ENCODE measurements at regions not wholly inside any gene's neighbourhood (a gene's known extent, or its start where the extent isn't known, plus 50 kb on each side); places are given as distances from the start of the nearest gene placed in this dataset.

- no peak for ATAC-seq
- Mint-ChIP-seq H3K27ac (no peak overlapping the region), H3K27me3 (peaks cover 0 to 13% (median 7%) of the 10 kb centered on the region in 5 donors), H3K4me1 (no peaks in the 10 kb centered on the region), H3K36me3 (no peaks in the 10 kb centered on the region), H3K4me3 (no peak overlapping the region), H3K9me3 (peaks cover 0 to 3% (median 0%) of the 10 kb centered on the region in 11 donors)
- CTCF ChIA-PET, result interaction anchor here (0.6 kb wide), 1 partner anchor 114 kb away, joined by 3 read pairs; no protein-coding TSS in a partner anchor
- no peaks in the 10 kb centered on the region for H3K9me3 ChIP-seq (ENCODE audit: control insufficient read depth in 2 of 3, low read length in 3 of 3)
- POLR2A ChIA-PET, result interaction anchor here (0.7 kb wide), 1 partner anchor 374 kb away, joined by 4 read pairs; no protein-coding TSS in a partner anchor
- no peak overlapping the region for H3K27ac ChIP-seq (ENCODE audit: low read depth, low read length)
- H3K4me1 ChIP-seq (ENCODE audit: control insufficient read depth in 2 of 2, insufficient read depth in 2 of 2, low read length in 2 of 2), result no peaks in the 10 kb centered on the region
- H3K36me3 ChIP-seq (ENCODE audit: control insufficient read depth in 2 of 3, insufficient read depth in 3 of 3, low read length in 3 of 3), result no peaks in the 10 kb centered on the region
- DNase-seq, result no peak
- intact Hi-C loops (cut with micrococcal nuclease), result no loop called here
- no peaks in the 10 kb centered on the region for H3K27me3 ChIP-seq (ENCODE audit: control insufficient read depth in 2 of 2, insufficient read depth in 2 of 2, low read length in 2 of 2)
- H3K4me3 ChIP-seq (ENCODE audit: low read length), result no peak overlapping the region
Measured at GRCh38 chr3:23068016-23068728, 135.0 kb upstream of the UBE2E2 start.

GRCh38 chr3:23071296-23071695 lies 131.8 kb upstream of the UBE2E2 start:
- H3K4me3 Mint-ChIP-seq, result no peak overlapping the region
- H3K9me3 ChIP-seq (ENCODE audit: control insufficient read depth in 2 of 3, low read length in 3 of 3), result no peaks in the 10 kb centered on the region
- peaks cover 0 to 1% (median 0%) of the 10 kb centered on the region in 11 donors for H3K9me3 Mint-ChIP-seq
- no peak for ATAC-seq
- no peak for DNase-seq
- H3K4me1 ChIP-seq (ENCODE audit: control insufficient read depth in 2 of 2, insufficient read depth in 2 of 2, low read length in 2 of 2), result no peaks in the 10 kb centered on the region
- peaks cover 0 to 9% (median 7%) of the 10 kb centered on the region in 5 donors for H3K27me3 Mint-ChIP-seq
- intact Hi-C loops (cut with micrococcal nuclease), result no loop called here
- H3K36me3 Mint-ChIP-seq, result no peaks in the 10 kb centered on the region
- POLR2A ChIA-PET, result no interaction called here
- CTCF ChIA-PET, result no interaction called here
- no peak overlapping the region for H3K27ac Mint-ChIP-seq
- H3K36me3 ChIP-seq (ENCODE audit: control insufficient read depth in 2 of 3, insufficient read depth in 3 of 3, low read length in 3 of 3), result no peaks in the 10 kb centered on the region
- no peak overlapping the region for H3K4me3 ChIP-seq (ENCODE audit: low read length)
- no peaks in the 10 kb centered on the region for H3K4me1 Mint-ChIP-seq
- no peaks in the 10 kb centered on the region for H3K27me3 ChIP-seq (ENCODE audit: control insufficient read depth in 2 of 2, insufficient read depth in 2 of 2, low read length in 2 of 2)
- H3K27ac ChIP-seq (ENCODE audit: low read depth, low read length), result no peak overlapping the region

- H3K27ac Mint-ChIP-seq, result no peak overlapping the region
- H3K27ac ChIP-seq (ENCODE audit: low read depth, low read length), result no peak overlapping the region
Measured at GRCh38 chr3:23071758-23072157, 131.4 kb upstream of the UBE2E2 start.

GRCh38 chr3:23072693-23073092 lies 130.4 kb upstream of the UBE2E2 start:
- no peaks in the 10 kb centered on the region for H3K36me3 ChIP-seq (ENCODE audit: control insufficient read depth in 2 of 3, insufficient read depth in 3 of 3, low read length in 3 of 3)
- POLR2A ChIA-PET, result no interaction called here
- no peak overlapping the region for H3K27ac ChIP-seq (ENCODE audit: low read depth, low read length)
- no peak for ATAC-seq
- no peaks in the 10 kb centered on the region for H3K9me3 ChIP-seq (ENCODE audit: control insufficient read depth in 2 of 3, low read length in 3 of 3)
- Mint-ChIP-seq H3K9me3 (peaks cover 0 to 2% (median 0%) of the 10 kb centered on the region in 11 donors), H3K4me1 (no peaks in the 10 kb centered on the region), H3K36me3 (no peaks in the 10 kb centered on the region), H3K27me3 (peaks cover 0 to 9% (median 7%) of the 10 kb centered on the region in 5 donors), H3K4me3 (no peak overlapping the region), H3K27ac (no peak overlapping the region)
- no peak for DNase-seq
- no peaks in the 10 kb centered on the region for H3K4me1 ChIP-seq (ENCODE audit: control insufficient read depth in 2 of 2, insufficient read depth in 2 of 2, low read length in 2 of 2)
- intact Hi-C loops (cut with micrococcal nuclease), result no loop called here
- no peaks in the 10 kb centered on the region for H3K27me3 ChIP-seq (ENCODE audit: control insufficient read depth in 2 of 2, insufficient read depth in 2 of 2, low read length in 2 of 2)
- CTCF ChIA-PET, result no interaction called here
- H3K4me3 ChIP-seq (ENCODE audit: low read length), result no peak overlapping the region

More at GRCh38 chr3:23071758-23072157, 131.4 kb upstream of the UBE2E2 start:
- no peaks in the 10 kb centered on the region for H3K27me3 ChIP-seq (ENCODE audit: control insufficient read depth in 2 of 2, insufficient read depth in 2 of 2, low read length in 2 of 2)
- H3K4me1 ChIP-seq (ENCODE audit: control insufficient read depth in 2 of 2, insufficient read depth in 2 of 2, low read length in 2 of 2), result no peaks in the 10 kb centered on the region
- DNase-seq (no peak), ATAC-seq (peak; percentile 88)
- CTCF ChIA-PET, result no interaction called here
- Mint-ChIP-seq H3K4me3 (no peak overlapping the region), H3K27me3 (peaks cover 0 to 9% (median 7%) of the 10 kb centered on the region in 5 donors), H3K36me3 (no peaks in the 10 kb centered on the region), H3K4me1 (no peaks in the 10 kb centered on the region), H3K9me3 (peaks cover 0 to 1% (median 0%) of the 10 kb centered on the region in 11 donors)
- POLR2A ChIA-PET, result no interaction called here
- intact Hi-C loops (cut with micrococcal nuclease), result no loop called here
- H3K36me3 ChIP-seq (ENCODE audit: control insufficient read depth in 2 of 3, insufficient read depth in 3 of 3, low read length in 3 of 3), result no peaks in the 10 kb centered on the region
- no peaks in the 10 kb centered on the region for H3K9me3 ChIP-seq (ENCODE audit: control insufficient read depth in 2 of 3, low read length in 3 of 3)
- H3K4me3 ChIP-seq (ENCODE audit: low read length), result no peak overlapping the region

- Mint-ChIP-seq H3K4me3 (no peak overlapping the region), H3K27me3 (peaks cover 0 to 9% (median 7%) of the 10 kb centered on the region in 5 donors), H3K36me3 (no peaks in the 10 kb centered on the region), H3K9me3 (peaks cover 0 to 2% (median 0%) of the 10 kb centered on the region in 11 donors), H3K4me1 (no peaks in the 10 kb centered on the region), H3K27ac (no peak overlapping the region)
- Histone ChIP-seq H3K4me3 (ENCODE audit: low read length) (no peak overlapping the region), H3K27me3 (ENCODE audit: control insufficient read depth in 2 of 2, insufficient read depth in 2 of 2, low read length in 2 of 2) (no peaks in the 10 kb centered on the region), H3K4me1 (ENCODE audit: control insufficient read depth in 2 of 2, insufficient read depth in 2 of 2, low read length in 2 of 2) (no peaks in the 10 kb centered on the region), H3K36me3 (ENCODE audit: control insufficient read depth in 2 of 3, insufficient read depth in 3 of 3, low read length in 3 of 3) (no peaks in the 10 kb centered on the region), H3K27ac (ENCODE audit: low read depth, low read length) (no peak overlapping the region), H3K9me3 (ENCODE audit: control insufficient read depth in 2 of 3, low read length in 3 of 3) (no peaks in the 10 kb centered on the region)
- POLR2A ChIA-PET, result no interaction called here
- intact Hi-C loops (cut with micrococcal nuclease), result no loop called here
- ATAC-seq (no peak), DNase-seq (no peak)
- CTCF ChIA-PET, result no interaction called here
Measured at GRCh38 chr3:23073724-23074305, 129.3 kb upstream of the UBE2E2 start.

GRCh38 chr3:23075496-23075895 lies 127.6 kb upstream of the UBE2E2 start:
- CTCF ChIA-PET, result no interaction called here
- Histone ChIP-seq H3K9me3 (ENCODE audit: control insufficient read depth in 2 of 3, low read length in 3 of 3) (no peaks in the 10 kb centered on the region), H3K36me3 (ENCODE audit: control insufficient read depth in 2 of 3, insufficient read depth in 3 of 3, low read length in 3 of 3) (no peaks in the 10 kb centered on the region), H3K27ac (ENCODE audit: low read depth, low read length) (no peak overlapping the region), H3K4me3 (ENCODE audit: low read length) (no peak overlapping the region), H3K4me1 (ENCODE audit: control insufficient read depth in 2 of 2, insufficient read depth in 2 of 2, low read length in 2 of 2) (no peaks in the 10 kb centered on the region), H3K27me3 (ENCODE audit: control insufficient read depth in 2 of 2, insufficient read depth in 2 of 2, low read length in 2 of 2) (no peaks in the 10 kb centered on the region)
- no peak overlapping the region for H3K27ac Mint-ChIP-seq
- H3K4me1 Mint-ChIP-seq, result peaks cover 0 to 12% (median 10%) of the 10 kb centered on the region in 7 donors
- ATAC-seq, result no peak
- intact Hi-C loops (cut with micrococcal nuclease), result no loop called here
- DNase-seq, result no peak
- no peaks in the 10 kb centered on the region for H3K36me3 Mint-ChIP-seq
- H3K9me3 Mint-ChIP-seq, result peaks cover 0 to 2% (median 0%) of the 10 kb centered on the region in 11 donors
- peaks cover 0 to 9% (median 7%) of the 10 kb centered on the region in 5 donors for H3K27me3 Mint-ChIP-seq
- POLR2A ChIA-PET, result no interaction called here
- H3K4me3 Mint-ChIP-seq, result no peak overlapping the region

- H3K4me3 ChIP-seq (ENCODE audit: low read length), result no peak overlapping the region
- peaks cover 0 to 3% (median 3%) of the 10 kb centered on the region in 5 donors for H3K27me3 Mint-ChIP-seq
- no peak overlapping the region for H3K27ac Mint-ChIP-seq
- CTCF ChIA-PET, result no interaction called here
- intact Hi-C loops (cut with micrococcal nuclease), result no loop called here
- no peak for ATAC-seq
- peaks cover 0 to 2% (median 0%) of the 10 kb centered on the region in 11 donors for H3K9me3 Mint-ChIP-seq
- no peak overlapping the region for H3K4me3 Mint-ChIP-seq
- POLR2A ChIA-PET, result no interaction called here
- no peaks in the 10 kb centered on the region for H3K27me3 ChIP-seq (ENCODE audit: control insufficient read depth in 2 of 2, insufficient read depth in 2 of 2, low read length in 2 of 2)
- no peaks in the 10 kb centered on the region for H3K36me3 Mint-ChIP-seq
- peaks cover 0 to 14% (median 10%) of the 10 kb centered on the region in 7 donors for H3K4me1 Mint-ChIP-seq
- no peaks in the 10 kb centered on the region for H3K4me1 ChIP-seq (ENCODE audit: control insufficient read depth in 2 of 2, insufficient read depth in 2 of 2, low read length in 2 of 2)
- no peaks in the 10 kb centered on the region for H3K36me3 ChIP-seq (ENCODE audit: control insufficient read depth in 2 of 3, insufficient read depth in 3 of 3, low read length in 3 of 3)
- H3K27ac ChIP-seq (ENCODE audit: low read depth, low read length), result no peak overlapping the region
- no peak for DNase-seq
- H3K9me3 ChIP-seq (ENCODE audit: control insufficient read depth in 2 of 3, low read length in 3 of 3), result no peaks in the 10 kb centered on the region
Measured at GRCh38 chr3:23076437-23076836, 126.7 kb upstream of the UBE2E2 start.

All from naive thymus-derived CD4-positive, alpha-beta T cell (primary cell).